Ishikawa (cell line): ENCODE measurements at regions not wholly inside any gene's neighbourhood (a gene's known extent, or its start where the extent isn't known, plus 50 kb on each side); places are given as distances from the start of the nearest gene placed in this dataset.

Experiments used
- CEBPB ChIP-seq: IDR thresholded peaks from 2 replicates; pipeline ENCODE4 v1.6.1; 2012
- CREB1 ChIP-seq: IDR thresholded peaks from 2 replicates; pipeline ENCODE4 v1.6.1; 2012; ENCODE audit warnings: low read depth
- EGR1 ChIP-seq: IDR thresholded peaks from 2 replicates; pipeline ENCODE4 v1.6.1; 2012
- EP300 ChIP-seq: IDR thresholded peaks from 2 replicates; pipeline ENCODE4 v1.6.1; 2012; ENCODE audit warnings: borderline replicate concordance
- FOXM1 ChIP-seq: IDR thresholded peaks from 2 replicates; pipeline ENCODE4 v1.6.1; 2012; ENCODE audit warnings: low read depth, borderline replicate concordance
- MAX ChIP-seq: IDR thresholded peaks from 2 replicates; pipeline ENCODE4 v1.6.1; 2012
- NFIC ChIP-seq: IDR thresholded peaks from 2 replicates; pipeline ENCODE4 v1.6.1; 2012
- RAD21 ChIP-seq: IDR thresholded peaks from 2 replicates; pipeline ENCODE4 v1.6.1; 2012; ENCODE audit warnings: low read depth
- REST ChIP-seq: IDR thresholded peaks from 2 replicates; pipeline ENCODE4 v1.6.1; 2012; ENCODE audit warnings: low read depth, mild to moderate bottlenecking
- TAF1 ChIP-seq: IDR thresholded peaks from 2 replicates; pipeline ENCODE4 v1.6.1; 2012; ENCODE audit warnings: low read depth, mild to moderate bottlenecking
- TCF12 ChIP-seq: IDR thresholded peaks from 2 replicates; pipeline ENCODE4 v1.6.1; 2012; ENCODE audit warnings: low read depth
- TEAD4 ChIP-seq: IDR thresholded peaks from 2 replicates; pipeline ENCODE4 v1.6.1; 2012
- USF1 ChIP-seq: IDR thresholded peaks from 2 replicates; pipeline ENCODE4 v1.6.1; 2012
- YY1 ChIP-seq: IDR thresholded peaks from 2 replicates; pipeline ENCODE4 v1.6.1; 2012; ENCODE audit warnings: low read depth
- ZBTB7A ChIP-seq: IDR thresholded peaks from 2 replicates; pipeline ENCODE4 v1.6.1; 2012; ENCODE audit warnings: low read depth

GRCh38 chr4:123744664-123745290, 348.2 kb downstream of the SPRY1 start:
- no peak for TF ChIP-seq TEAD4
- no peak for TF ChIP-seq YY1

- TF ChIP-seq REST, result no peak
- no peak for TF ChIP-seq EP300
- no peak for TF ChIP-seq TCF12
- no peak for TF ChIP-seq RAD21
- no peak for TF ChIP-seq TEAD4
- no peak for TF ChIP-seq MAX
Observed at GRCh38 chr4:123747016-123747415, 350.4 kb downstream of the SPRY1 start.

GRCh38 chr4:123748806-123749205, 352.2 kb downstream of the SPRY1 start:
- no peak for TF ChIP-seq RAD21
- no peak for TF ChIP-seq REST
- TF ChIP-seq TCF12, result no peak
- TF ChIP-seq CEBPB, result no peak
- TF ChIP-seq CREB1, result no peak
- TF ChIP-seq YY1, result no peak
- no peak for TF ChIP-seq TEAD4
- TF ChIP-seq FOXM1, result no peak
- no peak for TF ChIP-seq MAX
- TF ChIP-seq USF1, result no peak
- TF ChIP-seq TAF1, result no peak
- TF ChIP-seq ZBTB7A, result no peak

- TF ChIP-seq USF1 (no peak), NFIC (no peak), EGR1 (no peak)
Observed at GRCh38 chr4:123749383-123749782, 352.8 kb downstream of the SPRY1 start.

GRCh38 chr4:123750044-123750443, 353.4 kb downstream of the SPRY1 start:
- TF ChIP-seq FOXM1, result peak; percentile 99
- TF ChIP-seq USF1, result no peak
- TF ChIP-seq EGR1, result no peak
- TF ChIP-seq CREB1, result peak; percentile 19; the same call in 1 of the 2 replicates
- TF ChIP-seq EP300, result peak; percentile 100
- TF ChIP-seq TEAD4, result peak; percentile 97
- TF ChIP-seq CEBPB, result peak; percentile 55; the same call in 1 of the 2 replicates
- 0 out of 2 replicates have a peak, but pooled peaks have one; percentile 62 for TF ChIP-seq MAX
- peak; percentile 38 for TF ChIP-seq RAD21
- TF ChIP-seq YY1, result peak; percentile 46; the same call in 1 of the 2 replicates
- TF ChIP-seq NFIC, result peak; percentile 97
- TF ChIP-seq REST, result no peak
- peak; percentile 99 for TF ChIP-seq TCF12
